ENCODE measurements at regions not wholly inside any gene's neighbourhood (a gene's known extent, or its start where the extent isn't known, plus 50 kb on each side); places are given as distances from the start of the nearest gene placed in this dataset.

GRCh38 chr6:23176471-23176870, 607.1 kb downstream of the HDGFL1 start:
- no peak overlapping the region for H3K4me3 ChIP-seq (ENCODE audit: low read depth, low read length)
- H3K27ac ChIP-seq (ENCODE audit: low read depth, low read length): no peak overlapping the region
- H3K9me3 ChIP-seq (ENCODE audit: control insufficient read depth, insufficient read depth, low read depth, low read length): peaks cover 10% of the 10 kb centered on the region
- H3K4me1 ChIP-seq (ENCODE audit: control insufficient read depth, insufficient read depth, low read length): peaks cover 6% of the 10 kb centered on the region
- H3K27me3 ChIP-seq (ENCODE audit: control insufficient read depth, insufficient read depth, low read length): no peaks in the 10 kb centered on the region
- no peaks in the 10 kb centered on the region for H3K36me3 ChIP-seq (ENCODE audit: control insufficient read depth, insufficient read depth, low read length)
- no peak overlapping the region for H3K9ac ChIP-seq (ENCODE audit: low read length)

DNA sequence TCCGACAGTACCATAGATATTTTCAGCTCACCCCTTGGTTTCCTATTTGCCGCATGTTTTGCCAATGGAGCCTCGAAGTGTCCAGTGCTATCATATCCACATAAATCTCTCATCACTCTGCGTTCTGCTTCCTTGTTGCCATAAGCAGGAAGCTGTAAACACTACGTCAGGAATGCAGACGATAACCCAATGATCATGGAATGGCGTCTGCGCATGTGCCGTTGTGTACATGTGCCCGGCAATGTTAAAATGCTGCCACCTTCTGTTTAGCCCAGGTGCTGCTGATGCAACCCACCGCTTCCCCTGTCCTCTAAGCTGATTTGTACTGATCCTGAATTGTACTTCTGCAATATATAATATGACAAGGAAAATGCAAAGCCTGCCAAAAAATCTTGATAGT, 607.5 kb downstream of the HDGFL1 start:
- Histone ChIP-seq H3K4me1 (ENCODE audit: control insufficient read depth, insufficient read depth, low read length) (peaks cover 6% of the 10 kb centered on the region), H3K27ac (ENCODE audit: low read depth, low read length) (no peak overlapping the region), H3K4me3 (ENCODE audit: low read depth, low read length) (no peak overlapping the region), H3K9me3 (ENCODE audit: control insufficient read depth, insufficient read depth, low read depth, low read length) (peaks cover 8% of the 10 kb centered on the region), H3K36me3 (ENCODE audit: control insufficient read depth, insufficient read depth, low read length) (no peaks in the 10 kb centered on the region), H3K9ac (ENCODE audit: low read length) (no peak overlapping the region), H3K27me3 (ENCODE audit: control insufficient read depth, insufficient read depth, low read length) (no peaks in the 10 kb centered on the region)

DNA sequence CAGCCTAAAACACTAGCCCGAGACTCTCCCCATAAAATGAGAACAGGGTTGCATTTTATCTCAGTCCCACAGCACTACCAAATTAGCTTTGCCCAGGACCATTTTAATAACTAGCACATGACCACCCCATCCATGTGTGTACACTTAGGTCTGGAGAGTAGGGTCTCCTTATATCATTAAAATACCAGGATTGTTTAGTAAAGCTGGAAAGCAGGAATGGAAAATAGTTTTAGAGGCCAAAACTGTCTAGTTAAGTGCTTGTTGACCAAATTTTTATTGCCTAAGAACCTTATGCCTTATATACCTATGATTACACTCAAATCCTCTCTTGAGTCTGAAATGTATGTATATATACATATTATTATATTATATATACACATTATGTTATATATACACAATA, 608.4 kb downstream of the HDGFL1 start:
- Histone ChIP-seq H3K27me3 (ENCODE audit: control insufficient read depth, insufficient read depth, low read length) (no peaks in the 10 kb centered on the region), H3K27ac (ENCODE audit: low read depth, low read length) (no peak overlapping the region), H3K4me1 (ENCODE audit: control insufficient read depth, insufficient read depth, low read length) (peaks cover 6% of the 10 kb centered on the region), H3K9ac (ENCODE audit: low read length) (no peak overlapping the region), H3K36me3 (ENCODE audit: control insufficient read depth, insufficient read depth, low read length) (no peaks in the 10 kb centered on the region), H3K4me3 (ENCODE audit: low read depth, low read length) (no peak overlapping the region), H3K9me3 (ENCODE audit: control insufficient read depth, insufficient read depth, low read depth, low read length) (no peaks in the 10 kb centered on the region)

- H3K4me3 ChIP-seq (ENCODE audit: low read depth, low read length): no peak overlapping the region
- H3K4me1 ChIP-seq (ENCODE audit: control insufficient read depth, insufficient read depth, low read length): peaks cover 6% of the 10 kb centered on the region
- H3K27ac ChIP-seq (ENCODE audit: low read depth, low read length): no peak overlapping the region
- H3K27me3 ChIP-seq (ENCODE audit: control insufficient read depth, insufficient read depth, low read length): no peaks in the 10 kb centered on the region
- no peaks in the 10 kb centered on the region for H3K36me3 ChIP-seq (ENCODE audit: control insufficient read depth, insufficient read depth, low read length)
- no peak overlapping the region for H3K9ac ChIP-seq (ENCODE audit: low read length)
- H3K9me3 ChIP-seq (ENCODE audit: control insufficient read depth, insufficient read depth, low read depth, low read length): no peaks in the 10 kb centered on the region
Observed at GRCh38 chr6:23179994-23180393, 610.6 kb downstream of the HDGFL1 start.

GRCh38 chr6:23180504-23181293, 611.3 kb downstream of the HDGFL1 start:
- H3K9ac ChIP-seq (ENCODE audit: low read length): no peak overlapping the region
- no peaks in the 10 kb centered on the region for H3K27me3 ChIP-seq (ENCODE audit: control insufficient read depth, insufficient read depth, low read length)
- H3K36me3 ChIP-seq (ENCODE audit: control insufficient read depth, insufficient read depth, low read length): no peaks in the 10 kb centered on the region
- H3K27ac ChIP-seq (ENCODE audit: low read depth, low read length): no peak overlapping the region
- H3K9me3 ChIP-seq (ENCODE audit: control insufficient read depth, insufficient read depth, low read depth, low read length): no peaks in the 10 kb centered on the region
- H3K4me3 ChIP-seq (ENCODE audit: low read depth, low read length): no peak overlapping the region
- peaks cover 6% of the 10 kb centered on the region for H3K4me1 ChIP-seq (ENCODE audit: control insufficient read depth, insufficient read depth, low read length)

- Histone ChIP-seq H3K36me3 (ENCODE audit: control insufficient read depth, insufficient read depth, low read length) (no peaks in the 10 kb centered on the region), H3K4me3 (ENCODE audit: low read depth, low read length) (no peak overlapping the region), H3K27ac (ENCODE audit: low read depth, low read length) (no peak overlapping the region), H3K9ac (ENCODE audit: low read length) (no peak overlapping the region), H3K27me3 (ENCODE audit: control insufficient read depth, insufficient read depth, low read length) (no peaks in the 10 kb centered on the region), H3K4me1 (ENCODE audit: control insufficient read depth, insufficient read depth, low read length) (peaks cover 6% of the 10 kb centered on the region), H3K9me3 (ENCODE audit: control insufficient read depth, insufficient read depth, low read depth, low read length) (no peaks in the 10 kb centered on the region)
Observed at GRCh38 chr6:23181356-23182110, 612.2 kb downstream of the HDGFL1 start.

GRCh38 chr6:23183846-23184245, 614.5 kb downstream of the HDGFL1 start:
- Histone ChIP-seq H3K9me3 (ENCODE audit: control insufficient read depth, insufficient read depth, low read depth, low read length) (no peaks in the 10 kb centered on the region), H3K36me3 (ENCODE audit: control insufficient read depth, insufficient read depth, low read length) (no peaks in the 10 kb centered on the region)

DNA sequence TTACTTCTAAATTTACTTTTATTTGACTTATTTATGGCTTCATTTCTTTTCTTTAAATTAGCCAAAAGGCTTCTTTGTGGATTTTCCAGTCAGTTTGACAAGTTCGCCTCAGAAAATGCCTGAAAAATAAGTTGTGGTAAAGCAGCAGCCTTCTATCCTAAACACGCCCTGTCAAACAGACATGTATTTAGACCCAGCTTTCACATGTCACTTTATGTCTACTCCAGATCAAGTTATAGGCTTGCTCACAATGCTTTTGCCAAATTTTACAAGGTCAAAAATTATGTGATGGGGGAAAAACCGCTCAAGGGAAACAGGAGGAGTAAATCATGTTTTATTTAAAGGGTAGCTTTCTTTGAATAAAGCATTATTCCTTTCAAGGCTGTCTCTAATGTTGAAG, 615.0 kb downstream of the HDGFL1 start:
- Histone ChIP-seq H3K4me3 (ENCODE audit: low read depth, low read length) (no peak overlapping the region), H3K27me3 (ENCODE audit: control insufficient read depth, insufficient read depth, low read length) (no peaks in the 10 kb centered on the region), H3K9me3 (ENCODE audit: control insufficient read depth, insufficient read depth, low read depth, low read length) (no peaks in the 10 kb centered on the region), H3K27ac (ENCODE audit: low read depth, low read length) (no peak overlapping the region), H3K4me1 (ENCODE audit: control insufficient read depth, insufficient read depth, low read length) (peaks cover 6% of the 10 kb centered on the region; the same call in 1 of the 2 replicates), H3K9ac (ENCODE audit: low read length) (no peak overlapping the region), H3K36me3 (ENCODE audit: control insufficient read depth, insufficient read depth, low read length) (no peaks in the 10 kb centered on the region)

More at GRCh38 chr6:23183846-23184245, 614.5 kb downstream of the HDGFL1 start:
- H3K4me1 ChIP-seq (ENCODE audit: control insufficient read depth, insufficient read depth, low read length): peaks cover 6% of the 10 kb centered on the region; the same call in 1 of the 2 replicates
- H3K27ac ChIP-seq (ENCODE audit: low read depth, low read length): no peak overlapping the region
- no peak overlapping the region for H3K4me3 ChIP-seq (ENCODE audit: low read depth, low read length)
- no peaks in the 10 kb centered on the region for H3K27me3 ChIP-seq (ENCODE audit: control insufficient read depth, insufficient read depth, low read length)
- H3K9ac ChIP-seq (ENCODE audit: low read length): no peak overlapping the region

- Histone ChIP-seq H3K9me3 (ENCODE audit: control insufficient read depth, insufficient read depth, low read depth, low read length) (no peaks in the 10 kb centered on the region), H3K9ac (ENCODE audit: low read length) (no peak overlapping the region), H3K4me3 (ENCODE audit: low read depth, low read length) (no peak overlapping the region), H3K27ac (ENCODE audit: low read depth, low read length) (no peak overlapping the region), H3K4me1 (ENCODE audit: control insufficient read depth, insufficient read depth, low read length) (no peaks in the 10 kb centered on the region), H3K27me3 (ENCODE audit: control insufficient read depth, insufficient read depth, low read length) (no peaks in the 10 kb centered on the region), H3K36me3 (ENCODE audit: control insufficient read depth, insufficient read depth, low read length) (no peaks in the 10 kb centered on the region)
Observed at GRCh38 chr6:23195487-23195886, 626.1 kb downstream of the HDGFL1 start.

DNA sequence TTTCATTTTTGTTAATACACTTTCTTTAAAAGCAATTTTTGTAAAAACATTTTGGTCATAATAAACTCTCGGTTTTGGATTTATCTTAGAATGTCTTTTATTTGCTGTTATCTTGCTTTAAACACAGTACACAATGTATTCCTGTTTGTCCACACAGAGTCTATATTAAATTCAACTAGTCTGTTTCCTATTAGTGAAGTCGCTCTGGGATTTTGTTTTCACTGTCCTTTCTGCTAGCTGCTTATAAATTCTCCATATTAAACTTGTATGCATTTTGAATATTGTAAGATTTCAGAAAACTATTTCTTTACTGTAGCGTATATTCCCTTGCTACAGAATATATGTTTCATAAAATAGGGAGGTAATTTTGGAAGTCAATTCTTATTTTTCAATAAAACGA, 630.2 kb downstream of the HDGFL1 start:
- Histone ChIP-seq H3K9me3 (ENCODE audit: control insufficient read depth, insufficient read depth, low read depth, low read length) (no peaks in the 10 kb centered on the region), H3K4me3 (ENCODE audit: low read depth, low read length) (no peak overlapping the region), H3K27me3 (ENCODE audit: control insufficient read depth, insufficient read depth, low read length) (no peaks in the 10 kb centered on the region), H3K27ac (ENCODE audit: low read depth, low read length) (no peak overlapping the region), H3K4me1 (ENCODE audit: control insufficient read depth, insufficient read depth, low read length) (no peaks in the 10 kb centered on the region), H3K9ac (ENCODE audit: low read length) (no peak overlapping the region), H3K36me3 (ENCODE audit: control insufficient read depth, insufficient read depth, low read length) (no peaks in the 10 kb centered on the region)

DNA sequence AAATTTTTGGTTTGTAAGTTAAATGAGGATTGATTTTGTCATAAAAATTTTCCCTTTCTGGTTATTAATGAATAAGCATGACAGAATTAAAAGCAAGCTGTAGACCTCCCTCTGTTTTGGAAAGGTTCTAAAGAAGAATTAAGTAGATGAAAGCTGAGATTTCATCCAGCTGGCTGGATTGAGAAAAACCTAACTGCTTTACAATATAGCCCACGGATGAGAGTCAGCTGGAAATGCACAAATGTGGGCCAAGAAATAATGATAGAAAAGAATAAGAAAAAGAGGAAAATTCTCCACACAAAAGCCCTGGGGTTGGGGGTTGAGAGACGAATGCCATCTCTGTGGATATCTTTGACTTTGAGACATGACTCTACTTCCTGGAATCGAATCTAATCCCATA, 631.6 kb downstream of the HDGFL1 start:
- Histone ChIP-seq H3K36me3 (ENCODE audit: control insufficient read depth, insufficient read depth, low read length) (no peaks in the 10 kb centered on the region), H3K27me3 (ENCODE audit: control insufficient read depth, insufficient read depth, low read length) (no peaks in the 10 kb centered on the region), H3K4me1 (ENCODE audit: control insufficient read depth, insufficient read depth, low read length) (no peaks in the 10 kb centered on the region), H3K9me3 (ENCODE audit: control insufficient read depth, insufficient read depth, low read depth, low read length) (no peaks in the 10 kb centered on the region), H3K9ac (ENCODE audit: low read length) (no peak overlapping the region), H3K27ac (ENCODE audit: low read depth, low read length) (no peak overlapping the region), H3K4me3 (ENCODE audit: low read depth, low read length) (no peak overlapping the region)

Data from HUES6 (cell line).